Kidney capillary endothelial cell (primary cell): ENCODE measurements at regions not wholly inside any gene's neighbourhood (a gene's known extent, or its start where the extent isn't known, plus 50 kb on each side); places are given as distances from the start of the nearest gene placed in this dataset.

Experiments
- DNase-seq: peaks from one replicate; pipeline ENCODE4 v3.0.0-alpha.2; 2018; ENCODE audit warnings: low spot score

DNA sequence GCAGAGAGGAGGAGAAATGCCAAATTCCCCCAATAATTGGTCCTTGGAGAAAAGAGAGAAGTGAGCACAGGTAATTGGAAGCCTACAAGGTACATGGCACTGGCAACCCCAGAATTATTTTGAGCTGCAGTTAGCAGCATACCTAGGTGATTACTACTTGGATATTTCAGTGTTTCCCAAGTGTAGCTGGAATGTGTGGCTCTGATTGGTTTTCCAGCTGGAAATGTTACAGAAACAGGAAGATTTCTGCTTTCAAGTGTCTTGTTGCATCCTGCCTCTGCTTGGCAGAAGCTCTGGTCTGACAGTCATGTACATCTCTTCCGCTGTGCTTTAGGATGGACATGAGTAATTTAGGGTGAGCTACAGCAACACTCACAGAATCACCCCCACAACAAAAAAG is 262.1 kb downstream of the ENC1 start:
- DNase-seq: no peak

DNA sequence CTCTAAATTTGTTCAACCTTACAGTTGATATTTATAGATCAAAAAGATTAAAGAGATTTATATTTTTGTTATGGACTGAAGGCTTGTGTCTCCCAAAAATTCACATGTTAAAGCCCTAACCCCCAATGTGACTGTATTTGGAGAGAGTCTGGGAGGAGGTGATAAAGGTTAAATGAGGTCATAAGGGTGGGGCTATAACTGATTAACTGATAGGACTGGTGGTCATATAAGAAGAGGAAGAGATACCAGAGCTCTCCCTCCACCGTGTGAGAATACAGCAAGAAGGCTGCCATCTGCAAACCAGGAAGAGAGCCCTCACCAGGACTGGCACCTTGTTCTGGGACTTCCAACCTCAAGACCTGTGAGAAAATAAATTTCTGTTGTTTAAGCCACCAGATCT is 264.3 kb downstream of the ENC1 start:
- no peak for DNase-seq

DNA sequence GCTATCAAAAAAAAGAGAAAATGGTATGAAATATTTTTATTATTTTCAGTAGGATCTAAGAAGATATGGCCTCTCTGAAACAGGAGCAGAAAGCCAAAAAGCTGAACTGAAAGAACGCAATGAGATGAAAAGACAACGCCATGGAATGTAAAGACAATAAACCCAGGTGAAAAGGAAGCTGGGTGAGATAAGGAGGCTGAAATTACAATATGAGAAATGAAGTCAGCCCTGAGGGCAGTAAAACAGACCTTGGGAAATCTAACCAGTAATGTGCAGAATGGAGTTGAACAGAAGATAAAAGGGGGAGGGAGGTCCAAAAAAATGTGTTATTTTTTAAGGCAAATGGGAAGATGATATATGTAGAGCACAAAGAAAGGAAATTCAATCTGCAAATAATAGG is 265.3 kb downstream of the ENC1 start:
- DNase-seq: no peak

DNA sequence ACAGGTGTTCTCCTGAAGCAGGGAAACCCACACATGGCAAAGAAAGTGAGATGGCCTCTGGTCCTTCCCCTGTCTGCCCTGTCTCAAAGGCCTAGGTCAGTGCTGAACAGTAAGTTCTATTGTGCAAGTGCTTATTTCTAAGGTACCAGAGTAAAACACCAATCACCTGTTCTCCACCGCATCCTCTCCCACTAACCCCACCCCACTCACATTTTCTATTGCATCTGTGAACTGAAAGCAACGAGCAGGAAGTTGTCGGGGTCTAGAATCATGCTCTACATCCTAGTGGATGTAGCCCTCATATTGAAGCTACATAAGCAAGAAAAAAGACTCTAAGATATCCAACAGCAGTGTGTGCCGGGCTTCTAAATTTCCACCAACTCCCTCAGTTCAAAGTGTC is 265.9 kb downstream of the ENC1 start:
- DNase-seq: no peak

DNA sequence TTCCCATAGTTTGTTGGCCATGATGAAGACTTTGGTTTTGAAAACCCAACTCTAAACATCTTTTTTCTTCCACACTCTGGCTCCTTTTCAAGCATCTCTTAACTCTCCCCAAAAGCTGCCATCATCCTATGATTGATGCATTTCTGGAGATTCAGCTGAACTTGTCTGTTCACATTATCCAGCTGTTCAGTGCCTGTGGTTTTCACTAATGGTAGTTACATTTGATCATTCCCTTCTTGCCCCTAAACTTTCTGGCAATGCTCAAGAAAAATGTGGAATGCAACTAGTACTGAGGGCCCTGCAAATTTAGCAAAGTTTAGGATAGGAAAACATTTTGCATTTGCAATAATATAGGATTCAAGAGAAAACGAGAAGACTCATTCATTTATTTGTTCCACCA is 267.5 kb downstream of the ENC1 start:
- no peak for DNase-seq

DNA sequence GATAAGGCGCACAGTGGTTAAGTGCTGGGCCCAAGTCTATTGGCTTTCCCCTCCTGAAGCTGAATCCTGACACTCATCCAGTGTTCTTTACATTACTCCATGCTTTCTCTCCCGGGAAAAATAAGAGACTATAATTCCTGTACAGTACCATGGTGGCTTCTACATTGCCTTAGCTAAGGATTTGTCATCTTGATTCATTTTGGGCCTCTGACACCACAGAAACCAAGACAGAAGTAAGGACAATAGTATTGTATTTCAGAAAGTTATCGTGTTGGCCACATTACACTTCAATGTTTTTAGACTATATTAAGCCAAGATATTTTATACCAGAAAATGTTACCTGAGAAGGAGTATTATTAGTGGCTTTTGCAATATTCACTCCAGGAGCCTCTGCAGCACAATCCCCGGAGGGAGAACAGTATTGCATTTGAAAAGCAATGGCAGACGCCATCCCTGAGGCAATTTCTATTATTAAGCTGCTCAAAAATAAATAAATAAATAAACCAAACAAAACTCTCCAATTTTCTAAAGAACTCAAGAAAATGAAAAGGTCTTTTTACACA is 267.9 kb downstream of the ENC1 start:
- DNase-seq: no peak

DNA sequence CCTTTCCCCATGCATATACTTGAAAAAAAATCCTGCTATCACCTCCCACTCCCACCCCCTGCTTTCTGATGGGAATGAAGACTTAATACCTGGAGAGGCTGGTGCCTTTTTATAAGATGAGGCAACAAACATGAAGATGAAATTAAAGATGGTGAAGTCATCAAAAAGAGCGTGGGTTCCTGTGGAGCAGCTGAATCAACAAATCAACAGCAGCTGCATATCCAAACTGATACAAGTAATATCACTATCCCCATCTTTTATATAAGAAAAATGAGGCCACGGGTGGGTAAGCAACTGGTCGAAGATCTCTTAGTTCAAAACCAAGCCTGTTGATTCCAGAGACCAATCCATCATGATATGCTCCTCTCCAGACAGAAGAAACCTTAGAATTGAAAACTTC is 268.5 kb downstream of the ENC1 start:
- DNase-seq: no peak

DNA sequence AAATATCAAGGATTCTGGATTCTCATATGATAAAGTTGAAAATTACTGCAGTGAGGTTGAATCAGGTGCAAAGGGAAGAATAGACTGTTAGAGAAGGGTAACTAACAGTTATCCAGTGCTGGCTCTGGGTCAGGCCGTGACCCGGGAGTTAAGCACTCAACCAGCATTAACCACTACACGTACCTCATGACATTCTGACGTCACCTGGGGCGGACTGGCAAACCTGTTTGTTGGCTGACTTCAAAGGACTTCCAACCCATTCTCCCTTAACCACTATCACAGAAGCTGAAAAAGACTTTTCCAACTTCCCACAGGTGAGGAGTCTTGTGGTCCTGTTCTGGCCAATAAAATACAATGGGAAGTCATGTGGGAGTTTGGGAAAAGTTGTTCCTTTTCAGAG is 268.9 kb downstream of the ENC1 start:
- no peak for DNase-seq

DNA sequence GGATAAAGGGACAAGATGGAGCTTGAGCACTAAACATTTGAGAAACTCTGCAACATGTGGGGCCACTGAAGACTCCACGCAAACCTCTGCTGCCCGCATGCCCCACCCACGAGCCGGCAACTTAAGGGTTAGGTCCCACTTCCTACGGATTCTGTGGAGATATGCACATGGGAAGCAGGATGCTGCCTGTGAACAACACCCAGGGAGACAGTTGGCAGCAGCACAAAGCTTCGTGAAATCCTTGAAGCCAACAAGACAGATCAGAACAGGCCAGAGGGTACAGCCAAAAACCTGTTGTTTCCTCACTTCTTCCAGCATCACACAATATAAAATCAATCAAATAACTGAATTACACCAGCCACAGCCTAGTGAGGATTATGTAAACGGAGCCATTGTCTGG is 270.4 kb downstream of the ENC1 start:
- no peak for DNase-seq

DNA sequence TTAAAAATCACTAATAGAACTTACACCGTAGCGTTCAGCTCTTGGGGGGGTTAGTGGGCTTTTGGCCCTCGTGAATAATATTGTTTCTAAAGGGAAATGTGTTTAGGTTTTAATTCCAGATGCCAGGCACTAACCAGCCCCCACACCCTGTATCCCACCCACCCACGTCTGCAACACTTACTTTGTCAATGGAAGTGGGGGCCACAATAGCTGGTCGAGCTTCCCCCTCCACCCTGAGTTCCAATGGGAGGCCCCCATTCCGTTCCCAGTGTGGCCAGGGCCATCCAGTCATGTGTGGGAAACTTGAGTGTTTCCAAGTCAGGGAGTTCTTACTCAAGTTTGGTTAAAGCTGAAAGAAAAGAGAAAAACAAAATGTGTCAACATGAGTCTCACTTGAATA is 271.4 kb downstream of the ENC1 start:
- DNase-seq: no peak

DNA sequence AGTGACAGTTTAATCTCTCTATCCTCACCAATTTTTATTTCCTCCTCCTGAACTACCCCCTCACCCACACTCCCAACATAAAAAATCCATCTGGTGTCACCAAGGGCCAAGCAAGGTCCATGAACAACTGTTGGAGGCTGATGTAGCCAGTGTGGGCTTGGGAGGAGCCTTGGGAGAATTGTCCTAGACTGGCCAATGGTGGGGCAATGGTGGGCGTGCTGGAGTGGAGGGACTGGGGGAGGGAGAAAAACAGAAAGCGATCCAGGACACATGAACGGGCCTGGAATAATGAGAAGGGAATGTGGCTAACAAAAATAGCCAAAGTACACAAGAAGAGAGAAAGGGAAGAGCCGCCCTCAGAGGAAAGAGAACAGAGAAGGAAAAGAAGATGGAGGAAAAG is 272.6 kb downstream of the ENC1 start:
- DNase-seq: no peak

DNA sequence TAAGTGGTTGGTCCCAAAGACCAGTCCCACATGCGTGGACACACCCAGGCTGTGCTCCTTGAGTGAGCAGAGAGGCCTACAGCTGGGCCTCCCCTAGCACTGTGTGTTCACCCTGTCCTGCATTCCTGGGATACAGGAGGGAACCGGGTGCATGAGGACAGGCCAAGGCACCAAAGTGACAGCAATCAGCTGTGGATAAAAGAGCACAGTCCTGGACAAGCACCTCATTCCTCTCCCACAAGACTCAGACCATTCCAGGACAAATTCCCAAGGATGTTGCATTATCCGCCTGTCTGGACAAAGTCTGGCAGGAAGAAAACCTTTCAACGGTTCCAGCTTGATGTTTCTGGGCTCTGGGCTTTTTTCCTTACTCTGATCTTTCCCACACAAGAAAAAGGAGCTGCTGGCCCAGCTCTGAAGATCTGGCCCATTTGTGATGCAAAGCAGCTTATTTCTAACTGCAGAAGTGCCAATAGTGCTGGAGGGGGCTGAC is 273.2 kb downstream of the ENC1 start:
- DNase-seq: no peak

DNA sequence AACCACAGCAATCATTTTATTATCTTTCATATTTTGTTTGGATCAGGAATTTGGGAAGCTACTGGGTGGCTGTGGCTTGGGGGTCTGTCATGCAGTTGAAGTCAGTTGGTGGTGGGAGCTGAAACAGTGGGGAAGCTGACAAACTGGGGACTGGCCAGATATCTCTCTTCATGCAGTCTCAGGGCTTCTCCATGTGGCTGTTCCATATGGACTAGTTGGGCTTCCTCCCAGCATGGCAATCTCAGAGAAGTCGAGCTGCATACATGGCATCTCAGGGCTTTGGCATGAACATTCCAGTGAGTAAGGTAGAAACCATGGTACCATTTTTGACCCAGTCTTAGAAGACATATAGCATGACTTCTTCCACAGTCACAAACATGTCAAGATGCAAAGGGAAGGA is 274.8 kb downstream of the ENC1 start:
- DNase-seq: no peak

DNA sequence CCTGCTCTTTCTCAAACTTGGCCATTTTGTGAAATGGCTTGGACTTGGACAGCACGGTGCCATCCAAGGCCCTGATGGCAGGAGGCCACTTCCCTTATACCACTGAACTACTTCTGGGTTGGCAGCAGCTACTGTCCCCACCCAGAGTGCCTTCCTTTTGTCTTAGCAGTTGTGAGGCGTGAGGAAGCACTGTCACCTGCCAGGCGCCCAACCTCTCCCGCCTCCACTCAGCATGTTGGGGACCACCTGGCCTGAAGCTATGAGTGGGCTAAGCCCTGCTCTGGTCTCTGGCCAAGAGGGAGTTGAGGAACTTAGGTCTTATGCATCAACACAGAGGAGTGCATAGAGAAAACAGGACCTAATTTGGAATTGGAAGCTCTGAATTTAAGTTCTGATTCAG is 276.0 kb downstream of the ENC1 start:
- DNase-seq: no peak

DNA sequence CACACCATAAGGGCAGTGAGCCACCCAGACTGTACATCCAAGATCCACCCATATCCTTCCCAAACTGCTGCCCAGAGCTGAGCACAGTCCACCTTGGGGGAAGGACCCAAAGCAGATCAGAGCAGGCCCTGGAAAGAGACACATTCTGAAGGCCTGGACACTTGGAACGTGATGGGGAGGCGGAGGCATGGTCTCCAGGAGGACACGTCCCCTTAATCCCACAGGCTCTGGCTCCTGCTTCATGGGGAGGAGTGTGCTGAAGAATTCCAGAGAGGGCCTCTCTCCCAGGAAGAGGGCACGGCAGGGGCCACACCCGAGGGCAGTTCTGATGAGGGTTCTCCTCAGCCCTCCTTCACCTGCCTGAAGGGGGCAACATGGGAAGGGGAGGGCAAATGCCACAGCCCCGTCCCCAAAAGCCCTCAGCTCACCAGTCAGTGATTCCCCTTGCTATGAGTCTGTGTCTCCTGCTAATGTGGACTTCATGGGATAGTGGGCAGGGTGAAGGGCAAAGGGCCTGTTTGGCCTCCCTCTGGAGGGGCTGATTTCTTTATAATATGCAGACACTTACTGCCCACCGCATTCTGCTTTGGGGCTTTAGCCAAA is 276.8 kb downstream of the ENC1 start:
- no peak for DNase-seq

DNA sequence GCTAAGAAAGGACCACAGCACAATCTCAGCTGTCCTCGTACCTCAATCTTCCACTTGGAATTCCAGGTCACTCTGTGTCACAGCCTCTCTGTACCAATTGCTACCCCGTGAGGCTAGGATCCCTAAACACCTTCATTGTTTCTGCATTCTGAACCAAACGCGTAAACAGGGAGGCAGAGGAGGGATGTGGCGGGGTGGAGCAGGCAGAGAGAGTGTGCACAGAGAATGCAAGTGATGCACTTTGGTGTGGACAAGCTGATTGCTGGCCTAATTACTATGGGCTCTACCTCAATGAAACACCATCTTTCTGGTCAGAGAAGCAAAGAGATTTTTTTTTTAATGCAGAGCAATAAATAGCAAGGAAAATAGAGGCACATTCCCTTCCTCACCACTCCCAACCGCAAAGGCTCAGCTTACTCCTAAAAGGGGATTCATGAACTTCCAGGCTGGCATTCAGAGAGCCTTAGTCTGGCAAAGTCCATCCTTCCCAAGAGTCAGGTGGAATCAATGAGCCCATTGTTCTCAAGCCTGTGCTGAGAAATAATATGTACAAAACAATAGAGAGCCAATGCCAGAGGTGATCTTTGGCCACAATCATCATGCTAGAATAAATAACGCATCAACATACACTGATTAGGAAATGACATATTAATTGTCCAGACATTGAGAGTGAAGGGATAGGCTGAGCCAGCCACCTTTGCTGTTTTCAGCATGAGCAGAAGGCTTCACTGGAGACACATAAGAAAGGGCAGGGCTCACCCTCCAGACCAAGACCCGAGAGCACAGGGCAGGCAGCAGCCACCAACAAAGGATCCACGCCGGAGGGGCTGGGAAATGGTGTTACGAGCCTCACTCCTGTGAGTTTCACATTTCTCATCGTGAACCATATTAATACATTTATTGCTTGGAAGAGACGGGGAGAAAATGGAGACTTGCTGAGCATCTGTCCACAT is 278.8 kb downstream of the ENC1 start:
- no peak for DNase-seq

DNA sequence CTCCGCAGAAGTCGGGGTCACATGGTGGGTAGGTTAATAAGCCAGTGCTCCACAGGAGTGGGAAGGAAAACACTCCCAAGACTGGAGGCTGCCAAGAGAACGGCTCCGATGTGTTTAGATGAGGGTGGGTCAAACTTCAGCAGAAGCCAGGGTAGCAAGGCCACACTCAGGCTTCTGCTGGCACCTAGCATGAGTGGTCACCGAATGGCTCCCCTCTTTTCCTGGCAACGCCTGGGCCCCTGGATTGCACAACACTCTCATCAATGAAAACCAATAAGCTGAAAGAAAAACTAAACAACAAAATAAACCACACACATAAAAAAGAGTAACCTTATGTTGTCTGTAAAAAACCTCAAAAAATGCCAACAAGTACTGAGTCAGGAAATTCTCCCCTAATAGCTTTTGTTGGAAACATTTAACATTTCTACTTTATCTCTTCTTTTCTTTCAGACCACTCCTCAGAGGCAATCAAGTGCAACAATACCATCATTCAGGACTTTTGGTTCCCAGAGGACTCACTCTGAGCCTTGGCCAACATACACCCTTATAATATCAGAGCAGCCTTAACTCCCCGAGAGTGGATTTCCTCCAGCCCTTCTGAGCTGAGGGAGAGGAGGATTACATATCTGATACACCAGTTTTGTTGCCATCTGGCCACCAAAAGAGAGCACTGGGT is 279.9 kb downstream of the ENC1 start:
- DNase-seq: no peak

DNA sequence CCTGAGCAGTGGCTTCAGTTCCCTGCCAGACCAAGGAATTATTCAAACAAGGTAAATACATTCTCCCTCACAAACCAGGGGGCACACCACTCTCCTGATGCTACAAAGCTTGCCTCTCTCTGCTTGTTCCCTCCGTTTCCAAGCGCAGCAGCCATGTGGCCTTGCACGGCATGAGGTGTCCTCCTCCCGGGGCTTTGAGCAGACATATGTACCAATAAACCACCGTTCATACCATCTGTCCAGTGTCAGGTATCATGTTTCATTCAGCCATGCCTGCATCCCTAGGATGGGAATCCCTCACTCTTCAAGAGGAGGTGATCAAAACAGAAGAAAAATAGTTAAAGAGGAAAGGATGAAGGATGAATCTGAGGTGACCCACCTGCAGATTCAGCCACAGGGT is 282.7 kb downstream of the ENC1 start:
- DNase-seq: no peak

DNA sequence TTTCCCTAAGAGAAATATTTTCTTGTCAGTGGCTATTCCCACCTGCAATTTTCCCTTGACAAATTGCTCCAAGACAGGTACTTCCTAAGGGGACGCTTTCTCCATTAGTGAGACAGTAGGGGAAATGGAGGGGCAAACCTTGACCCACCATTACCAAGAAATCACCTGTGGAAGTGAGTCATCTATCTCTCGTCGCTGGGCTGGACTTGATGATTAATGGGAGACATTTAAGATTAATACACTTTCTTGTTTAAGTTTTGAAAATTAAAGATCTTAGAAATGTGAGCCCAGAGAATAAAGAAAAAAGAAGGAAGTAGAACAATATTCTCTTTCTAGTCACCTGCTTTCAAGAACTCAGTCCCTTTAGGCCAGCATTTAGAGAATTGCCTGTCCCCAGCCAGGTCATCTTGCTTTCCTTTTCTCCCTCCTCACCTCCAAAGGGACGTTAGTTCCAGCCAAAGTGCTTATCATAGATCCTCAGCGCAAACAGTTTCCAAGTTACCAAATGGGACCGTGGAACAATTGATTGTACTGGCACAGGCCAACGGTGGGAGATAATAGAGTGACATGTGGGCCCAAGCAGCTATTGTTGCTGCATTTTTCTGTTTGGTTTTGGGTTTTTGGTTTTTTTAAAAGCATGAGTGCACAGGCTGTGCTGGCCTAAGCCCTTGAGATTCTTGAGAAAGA is 284.4 kb downstream of the ENC1 start:
- no peak for DNase-seq

DNA sequence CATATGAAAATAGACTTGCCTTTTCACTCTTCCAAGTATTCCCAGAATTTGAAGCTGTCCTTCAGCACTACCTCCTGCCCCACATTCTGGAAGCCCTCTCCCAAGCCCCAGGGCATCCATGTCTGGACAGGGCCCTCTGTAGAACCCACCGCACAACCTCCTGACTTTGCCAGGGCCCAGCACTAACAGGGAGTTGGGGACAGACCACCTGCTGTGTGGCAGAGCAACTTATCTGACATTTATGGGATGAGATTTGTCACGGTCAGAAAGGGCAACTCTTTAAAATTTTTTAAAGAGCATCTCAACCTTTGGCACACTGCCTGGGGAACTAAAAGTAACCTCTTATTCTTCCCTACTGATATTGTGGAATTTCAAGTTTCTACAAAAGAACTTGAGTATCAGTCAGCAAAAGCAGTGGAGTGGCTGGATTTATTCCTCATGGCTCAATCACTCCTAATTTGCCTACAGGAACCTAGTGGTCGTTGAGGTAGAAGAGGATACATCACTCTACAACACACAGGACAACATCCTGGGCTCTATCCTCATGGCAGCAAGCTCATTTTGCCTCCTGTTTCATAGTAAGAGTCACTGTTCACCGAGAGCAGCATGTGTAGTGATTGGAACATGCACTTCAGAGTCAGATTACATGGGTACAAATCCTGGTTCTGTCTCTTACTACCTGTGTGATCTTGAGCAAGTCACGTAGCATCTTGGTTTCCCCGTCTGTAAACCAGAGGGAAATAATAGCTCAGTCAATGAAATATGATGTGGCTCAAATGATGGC is 285.3 kb downstream of the ENC1 start:
- DNase-seq: no peak

DNA sequence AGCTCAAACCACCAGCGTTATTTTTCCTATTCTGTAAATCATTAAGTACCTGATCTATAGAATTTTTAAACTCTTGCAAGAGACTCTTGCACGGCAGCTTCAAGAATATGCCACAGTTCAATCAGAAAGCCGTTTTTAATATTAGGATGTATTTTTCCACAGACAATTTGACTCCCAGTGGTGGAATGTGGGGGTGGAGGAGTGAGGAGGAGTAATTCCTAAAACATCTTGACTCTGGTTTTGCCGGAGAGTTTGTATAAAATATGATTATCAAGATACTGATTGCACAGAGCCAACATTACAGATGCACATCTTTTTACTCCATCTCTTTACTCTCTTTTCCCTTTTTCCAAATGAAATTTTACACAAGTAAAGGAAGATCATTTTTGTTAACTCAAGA is 288.3 kb downstream of the ENC1 start:
- DNase-seq: no peak
